HEK293T (cell line): ENCODE measurements at regions not wholly inside any gene's neighbourhood (a gene's known extent, or its start where the extent isn't known, plus 50 kb on each side); places are given as distances from the start of the nearest gene placed in this dataset.

Source experiments
- CTBP1 ChIP-seq: fragments of 450-650 bp; IDR thresholded peaks from 2 replicates; pipeline ENCODE4 v1.6.1; 2016; ENCODE audit warnings: borderline replicate concordance
- ELF4 ChIP-seq: fragments of 450-650 bp; IDR thresholded peaks from 2 replicates; pipeline ENCODE4 v1.6.1; 2017; ENCODE audit warnings: antibody characterized with exemption
- FOXA1 ChIP-seq: fragments of 450-650 bp; IDR thresholded peaks from 2 replicates; pipeline ENCODE4 v1.6.1; 2016; ENCODE audit warnings: mild to moderate bottlenecking
- FOXK2 ChIP-seq: fragments of 450-650 bp; IDR thresholded peaks from 2 replicates; pipeline ENCODE4 v1.6.1; 2016; ENCODE audit warnings: mild to moderate bottlenecking
- FOXM1 ChIP-seq: fragments of 450-650 bp; IDR thresholded peaks from 2 replicates; pipeline ENCODE4 v1.6.1; 2017; ENCODE audit warnings: mild to moderate bottlenecking, borderline replicate concordance
- LEF1 ChIP-seq: fragments of 450-650 bp; IDR thresholded peaks from 2 replicates; pipeline ENCODE4 v1.6.1; 2017; ENCODE audit warnings: mild to moderate bottlenecking, borderline replicate concordance
- NFRKB ChIP-seq: fragments of 450-650 bp; IDR thresholded peaks from 2 replicates; pipeline ENCODE4 v1.6.1; 2016; ENCODE audit warnings: mild to moderate bottlenecking, moderate library complexity
- PKNOX1 ChIP-seq: fragments of 450-650 bp; IDR thresholded peaks from 2 replicates; pipeline ENCODE4 v1.6.1; 2016
- SP1 ChIP-seq: fragments of 450-650 bp; IDR thresholded peaks from 2 replicates; pipeline ENCODE4 v1.6.1; 2017
- SUZ12 ChIP-seq: fragments of 450-650 bp; IDR thresholded peaks from 2 replicates; pipeline ENCODE4 v1.6.1; 2016; ENCODE audit warnings: mild to moderate bottlenecking
- TARDBP ChIP-seq: fragments of 450-650 bp; IDR thresholded peaks from 2 replicates; pipeline ENCODE4 v1.6.1; 2016

GRCh38 chr3:76015496-76015895 is 230.1 kb upstream of the ZNF717 start:
- no peak for TF ChIP-seq TARDBP
- no peak for TF ChIP-seq FOXK2
- TF ChIP-seq NFRKB = no peak
- no peak for TF ChIP-seq ELF4
- TF ChIP-seq CTBP1 = no peak
- TF ChIP-seq PKNOX1 = no peak
- TF ChIP-seq LEF1 = no peak
- no peak for TF ChIP-seq FOXA1
- TF ChIP-seq SP1 = no peak
- no peak for TF ChIP-seq FOXM1
- no peak for TF ChIP-seq SUZ12
